MM.1S (cell line): ENCODE measurements at regions not wholly inside any gene's neighbourhood (a gene's known extent, or its start where the extent isn't known, plus 50 kb on each side); places are given as distances from the start of the nearest gene placed in this dataset.

ENCODE experiments used
- EZH2 ChIP-seq: fragments of 300-600 bp; sonication (generic); optimal IDR thresholded peaks from 2 replicates; pipeline ENCODE3; 2017; ENCODE audit warnings: low read depth, mild to moderate bottlenecking, antibody characterized with exemption, low read length, mixed read lengths
- TF ChIP-seq, protein P1 (sequence below): fragments of 300-600 bp; sonication (generic); IDR thresholded peaks from 2 replicates; pipeline ENCODE4 v1.5.1; 2016; ENCODE audit warnings: antibody characterized with exemption, low read length, mixed read lengths

DNA sequence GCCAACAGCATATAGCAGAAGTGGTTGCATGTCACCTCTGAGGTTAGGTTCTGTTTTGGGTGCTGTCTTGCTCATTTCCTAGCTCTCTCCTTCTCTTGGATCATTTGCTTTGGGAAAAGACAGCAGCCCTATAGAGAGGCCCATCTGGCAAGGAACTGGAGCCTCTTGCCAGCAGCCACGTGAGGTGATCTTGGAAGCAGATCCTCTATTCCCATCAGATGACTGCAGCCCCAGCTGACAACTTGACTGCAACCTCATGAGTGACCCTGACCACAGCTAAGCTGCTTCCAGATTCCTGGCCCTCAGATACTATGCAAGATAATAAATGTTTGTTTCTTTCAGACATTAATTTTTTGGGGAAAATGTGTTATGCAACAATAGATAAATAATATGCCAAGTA lies 213.3 kb upstream of the HS3ST4 start:
- no peak for TF ChIP-seq EZH2
- TF ChIP-seq, protein P1, sequence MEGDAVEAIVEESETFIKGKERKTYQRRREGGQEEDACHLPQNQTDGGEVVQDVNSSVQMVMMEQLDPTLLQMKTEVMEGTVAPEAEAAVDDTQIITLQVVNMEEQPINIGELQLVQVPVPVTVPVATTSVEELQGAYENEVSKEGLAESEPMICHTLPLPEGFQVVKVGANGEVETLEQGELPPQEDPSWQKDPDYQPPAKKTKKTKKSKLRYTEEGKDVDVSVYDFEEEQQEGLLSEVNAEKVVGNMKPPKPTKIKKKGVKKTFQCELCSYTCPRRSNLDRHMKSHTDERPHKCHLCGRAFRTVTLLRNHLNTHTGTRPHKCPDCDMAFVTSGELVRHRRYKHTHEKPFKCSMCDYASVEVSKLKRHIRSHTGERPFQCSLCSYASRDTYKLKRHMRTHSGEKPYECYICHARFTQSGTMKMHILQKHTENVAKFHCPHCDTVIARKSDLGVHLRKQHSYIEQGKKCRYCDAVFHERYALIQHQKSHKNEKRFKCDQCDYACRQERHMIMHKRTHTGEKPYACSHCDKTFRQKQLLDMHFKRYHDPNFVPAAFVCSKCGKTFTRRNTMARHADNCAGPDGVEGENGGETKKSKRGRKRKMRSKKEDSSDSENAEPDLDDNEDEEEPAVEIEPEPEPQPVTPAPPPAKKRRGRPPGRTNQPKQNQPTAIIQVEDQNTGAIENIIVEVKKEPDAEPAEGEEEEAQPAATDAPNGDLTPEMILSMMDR: no peak
